ENCODE measurements at regions not wholly inside any gene's neighbourhood (a gene's known extent, or its start where the extent isn't known, plus 50 kb on each side); places are given as distances from the start of the nearest gene placed in this dataset.

- DNase-seq (no peak), ATAC-seq (no peak)
- H3K4me1 Mint-ChIP-seq: peaks cover 4% of the 10 kb centered on the region
- ChIA-PET CTCF (interaction anchor here (0.9 kb wide), 1 partner anchor 24 kb away, joined by 3 read pairs; no protein-coding TSS in a partner anchor), POLR2A (no interaction called here)
- intact Hi-C loops (cut with DNase I, micrococcal nuclease): no loop called here
- no peaks in the 10 kb centered on the region for H3K9me3 Mint-ChIP-seq (ENCODE audit: low read depth)
- H3K27me3 Mint-ChIP-seq: peaks cover 8% of the 10 kb centered on the region
- no peak overlapping the region for H3K27ac Mint-ChIP-seq
- no peaks in the 10 kb centered on the region for H3K36me3 Mint-ChIP-seq (ENCODE audit: low read depth)
- H3K4me3 Mint-ChIP-seq: no peak overlapping the region
These were observed 54.9 kb upstream of the IGFBP2 start for GRCh38 chr2:216578325-216578724.

- Mint-ChIP-seq H3K27ac (no peak overlapping the region), H3K36me3 (ENCODE audit: low read depth) (no peaks in the 10 kb centered on the region), H3K4me3 (no peak overlapping the region), H3K27me3 (peaks cover 16% of the 10 kb centered on the region), H3K9me3 (ENCODE audit: low read depth) (no peaks in the 10 kb centered on the region), H3K4me1 (no peaks in the 10 kb centered on the region)
- no peak for DNase-seq
- ChIA-PET POLR2A (no interaction called here), CTCF (interaction anchor here (0.6 kb wide), 1 partner anchor 64 kb away, joined by 3 read pairs; no protein-coding TSS in a partner anchor)
- ATAC-seq: no peak
- intact Hi-C loops (cut with DNase I, micrococcal nuclease): no loop called here
These were observed 50.1 kb upstream of the IGFBP2 start for GRCh38 chr2:216583147-216583546.

Measured in activated CD4-positive, alpha-beta T cell treated with anti-CD3 and anti-CD28 coated beads for 36 hours (primary cell).